22Rv1 (cell line): ENCODE measurements at regions not wholly inside any gene's neighbourhood (a gene's known extent, or its start where the extent isn't known, plus 50 kb on each side); places are given as distances from the start of the nearest gene placed in this dataset.

ENCODE experiments used
- CTCF ChIP-seq: fragments of 450-650 bp; IDR thresholded peaks from 2 replicates; pipeline ENCODE4 v1.5.1; 2017; ENCODE audit warnings: mild to moderate bottlenecking
- ZFX ChIP-seq: fragments of 450-650 bp; IDR thresholded peaks from 2 replicates; pipeline ENCODE4 v1.6.1; 2017; ENCODE audit warnings: antibody characterized with exemption, borderline replicate concordance

GRCh38 chr2:8107621-8108378 is 574.1 kb upstream of the ID2 start:
- no peak for TF ChIP-seq CTCF
- TF ChIP-seq ZFX = no peak
